CD8-positive, alpha-beta memory T cell (primary cell): ENCODE measurements at regions not wholly inside any gene's neighbourhood (a gene's known extent, or its start where the extent isn't known, plus 50 kb on each side); places are given as distances from the start of the nearest gene placed in this dataset.

ENCODE experiments used
- CTCF ChIA-PET: fragments of 350-600 bp; sonication (Branson Sonifier 250); formaldehyde crosslinking; loops from one replicate; lab custom pipeline; 2021; ENCODE audit warnings: antibody characterized with exemption; lab: Charles Lee
- POLR2A ChIA-PET: fragments of 350-600 bp; sonication (Branson Sonifier 250); formaldehyde crosslinking; loops from one replicate; lab custom pipeline; 2021; ENCODE audit warnings: antibody characterized with exemption; lab: Charles Lee
- DNase-seq, 5 donors: peaks; one replicate each; pipeline versions ENCODE4 v3.0.0 to v3.0.0-alpha.2; 2020 to 2022; ENCODE audit warnings: mixed read lengths in 1 of 5
- H3K27ac ChIP-seq: one replicate; pipeline ENCODE4 v1.7.0; 2013; ENCODE audit warnings: low read depth, mild to moderate bottlenecking, low read length, moderate library complexity
- H3K27me3 ChIP-seq: 2 replicates; pipeline ENCODE4 v1.7.0; 2013; ENCODE audit warnings: low read length, mild to moderate bottlenecking; ENCODE audit not compliant: insufficient read depth, poor library complexity, severe bottlenecking
- H3K36me3 ChIP-seq: 2 replicates; pipeline ENCODE4 v1.7.0; 2013; ENCODE audit warnings: mild to moderate bottlenecking, low read length, moderate library complexity; ENCODE audit not compliant: insufficient read depth
- H3K4me1 ChIP-seq: 2 replicates; pipeline ENCODE4 v1.7.0; 2013; ENCODE audit warnings: mild to moderate bottlenecking, low read length, moderate library complexity; ENCODE audit not compliant: insufficient read depth
- H3K4me3 ChIP-seq: 2 replicates; pipeline ENCODE4 v1.7.0; 2013; ENCODE audit warnings: mild to moderate bottlenecking, low read length
- H3K9me3 ChIP-seq: 2 replicates; pipeline ENCODE4 v1.7.0; 2013; ENCODE audit warnings: mild to moderate bottlenecking, low read length
- H3K27ac Mint-ChIP-seq, 8 donors: one replicate each; pipeline ENCODE4 v1.8.0; 2020 to 2021; ENCODE audit warnings: mixed read lengths in 8 of 8, mild to moderate bottlenecking in 6 of 8, inconsistent platforms in 3 of 8, moderate library complexity in 3 of 8
- H3K27me3 Mint-ChIP-seq, 2 donors: one replicate each; pipeline ENCODE4 v1.8.0; 2020 to 2021; ENCODE audit warnings: mixed read lengths in 2 of 2, mild to moderate bottlenecking in 1 of 2, moderate library complexity in 1 of 2
- H3K36me3 Mint-ChIP-seq, 3 donors: one replicate each; pipeline ENCODE4 v1.8.0; 2020 to 2021; ENCODE audit warnings: mixed read lengths in 3 of 3, inconsistent platforms in 1 of 3, mild to moderate bottlenecking in 1 of 3
- H3K4me1 Mint-ChIP-seq, 3 donors: one replicate each; pipeline ENCODE4 v1.8.0; 2020 to 2021; ENCODE audit warnings: mixed read lengths in 3 of 3, inconsistent platforms in 1 of 3, mild to moderate bottlenecking in 1 of 3
- H3K4me3 Mint-ChIP-seq, 7 donors: one replicate each; pipeline ENCODE4 v1.8.0; 2020 to 2021; ENCODE audit warnings: mixed read lengths in 7 of 7, mild to moderate bottlenecking in 6 of 7, moderate library complexity in 4 of 7, inconsistent platforms in 2 of 7
- H3K9me3 Mint-ChIP-seq, 5 donors: one replicate each; pipeline ENCODE4 v1.8.0; 2020 to 2022; ENCODE audit warnings: mixed read lengths in 5 of 5, mild to moderate bottlenecking in 3 of 5, moderate library complexity in 2 of 5, inconsistent platforms in 1 of 5

DNA sequence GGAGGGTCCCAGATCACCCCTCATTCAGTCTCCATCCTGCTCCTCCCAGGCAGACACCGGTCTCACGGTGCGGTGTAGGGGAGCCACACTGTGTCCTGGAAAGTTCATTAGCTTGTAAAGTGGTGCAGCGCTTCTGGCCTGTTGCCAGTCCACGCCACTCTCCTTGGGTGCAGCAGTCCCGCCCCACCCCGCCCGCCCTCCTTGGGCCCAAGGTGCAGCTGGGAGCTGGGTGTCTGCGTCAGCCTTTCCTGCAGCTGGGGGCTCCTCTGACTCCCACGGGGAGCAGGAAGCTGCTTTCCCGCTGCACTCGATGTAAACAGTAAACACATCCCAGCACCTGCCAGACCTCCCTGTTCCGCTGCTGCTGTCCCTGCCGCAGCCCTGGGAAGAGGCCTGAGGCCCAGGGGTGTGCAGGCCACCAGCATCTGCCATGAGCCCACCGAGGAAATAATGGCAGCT lies 53.8 kb upstream of the ASB18 start:
- H3K9me3 ChIP-seq: no peaks in the 10 kb centered on the region
- CTCF ChIA-PET: no interaction called here
- peaks cover 0 to 3% (median 0%) of the 10 kb centered on the region in 5 donors for H3K9me3 Mint-ChIP-seq

DNA sequence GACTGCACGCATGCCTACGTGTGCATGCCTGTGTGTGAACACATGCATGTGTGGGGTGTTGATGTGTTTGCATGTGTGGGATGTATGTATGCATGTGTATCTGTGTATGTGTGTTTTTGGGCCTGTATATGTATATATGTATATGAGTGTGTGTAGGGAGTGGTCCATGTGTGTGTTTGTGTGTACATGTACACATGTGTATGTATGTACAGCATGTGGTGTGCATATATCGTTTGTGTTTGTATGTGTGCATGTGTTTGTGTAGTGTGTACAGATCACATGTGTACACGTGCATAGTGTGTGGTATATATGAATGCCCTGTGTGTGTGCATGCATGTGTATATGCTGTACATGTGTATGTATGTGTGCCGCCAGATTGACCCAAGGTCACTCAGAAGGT lies 54.2 kb upstream of the ASB18 start:
- no peaks in the 10 kb centered on the region for H3K36me3 Mint-ChIP-seq
- H3K4me1 Mint-ChIP-seq: no peaks in the 10 kb centered on the region
- H3K4me3 Mint-ChIP-seq: no peak overlapping the region
- Histone ChIP-seq H3K4me1 (no peaks in the 10 kb centered on the region), H3K27ac (no peak overlapping the region), H3K36me3 (no peaks in the 10 kb centered on the region), H3K9me3 (no peaks in the 10 kb centered on the region), H3K4me3 (no peak overlapping the region), H3K27me3 (no peaks in the 10 kb centered on the region)
- CTCF ChIA-PET: no interaction called here
- no peak for DNase-seq
- peaks cover 0 to 3% (median 0%) of the 10 kb centered on the region in 5 donors for H3K9me3 Mint-ChIP-seq
- no peak overlapping the region for H3K27ac Mint-ChIP-seq
- POLR2A ChIA-PET: no interaction called here
- H3K27me3 Mint-ChIP-seq: peaks cover 5 to 20% of the 10 kb centered on the region in 2 donors

More for the DNA sequence above, 53.8 kb upstream of the ASB18 start:
- Mint-ChIP-seq H3K4me3 (no peak overlapping the region), H3K36me3 (no peaks in the 10 kb centered on the region), H3K27me3 (peaks cover 5 to 20% of the 10 kb centered on the region in 2 donors), H3K27ac (no peak overlapping the region), H3K4me1 (no peaks in the 10 kb centered on the region)
- Histone ChIP-seq H3K4me1 (no peaks in the 10 kb centered on the region), H3K4me3 (no peak overlapping the region), H3K27ac (no peak overlapping the region), H3K36me3 (no peaks in the 10 kb centered on the region), H3K27me3 (no peaks in the 10 kb centered on the region)
- DNase-seq: no peak
- POLR2A ChIA-PET: no interaction called here

DNA sequence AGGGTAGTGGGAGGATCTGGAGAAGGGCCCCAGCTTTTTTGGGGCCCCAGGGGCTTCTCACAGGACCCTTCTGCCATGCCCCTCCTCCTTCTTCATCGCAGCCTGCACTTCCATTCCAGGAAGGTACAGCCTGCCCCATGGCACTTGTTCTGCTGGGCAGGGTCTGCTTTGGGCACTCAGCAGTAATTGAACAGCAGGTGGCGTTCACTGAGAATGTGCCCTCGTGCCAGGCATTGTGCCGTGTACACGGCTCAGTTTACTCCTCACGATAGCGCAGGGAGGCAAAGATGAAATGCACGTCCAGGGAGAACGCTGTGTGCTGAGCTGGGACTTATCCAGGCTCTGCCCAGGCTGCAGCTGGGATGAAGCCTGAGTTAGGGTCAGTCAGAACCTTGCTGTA lies 54.8 kb upstream of the ASB18 start:
- no peak for DNase-seq
- Mint-ChIP-seq H3K4me3 (no peak overlapping the region), H3K9me3 (peaks cover 0 to 3% (median 0%) of the 10 kb centered on the region in 5 donors), H3K36me3 (no peaks in the 10 kb centered on the region), H3K27me3 (peaks cover 5 to 16% of the 10 kb centered on the region in 2 donors), H3K27ac (no peak overlapping the region), H3K4me1 (no peaks in the 10 kb centered on the region)
- POLR2A ChIA-PET: no interaction called here
- Histone ChIP-seq H3K27ac (no peak overlapping the region), H3K9me3 (no peaks in the 10 kb centered on the region), H3K4me1 (no peaks in the 10 kb centered on the region), H3K36me3 (no peaks in the 10 kb centered on the region), H3K4me3 (no peak overlapping the region), H3K27me3 (no peaks in the 10 kb centered on the region)
- CTCF ChIA-PET: no interaction called here

DNA sequence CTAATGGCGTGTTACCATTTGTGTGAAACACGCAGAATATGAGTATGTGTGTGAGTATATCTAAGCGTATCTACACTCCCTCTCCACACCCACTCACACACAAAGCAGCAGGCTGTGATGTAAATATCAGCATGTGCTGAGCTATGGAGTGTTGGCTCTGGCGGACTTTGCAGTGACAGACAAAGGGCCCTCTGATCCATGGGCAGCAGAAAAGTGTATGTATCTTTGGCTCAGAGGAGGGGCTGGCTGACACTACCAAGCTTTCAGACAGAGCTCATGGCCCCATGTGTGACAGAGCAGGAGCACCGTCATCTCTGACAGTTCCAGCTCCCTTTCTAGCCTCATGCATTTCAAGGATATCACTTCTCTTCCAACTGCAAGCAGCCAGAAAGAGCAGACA lies 57.2 kb upstream of the ASB18 start:
- ChIA-PET CTCF (no interaction called here), POLR2A (no interaction called here)
- no peaks in the 10 kb centered on the region for H3K36me3 Mint-ChIP-seq
- no peaks in the 10 kb centered on the region for H3K4me1 Mint-ChIP-seq
- peaks cover 2 to 7% of the 10 kb centered on the region in 2 donors for H3K27me3 Mint-ChIP-seq
- H3K9me3 Mint-ChIP-seq: no peaks in the 10 kb centered on the region
- Histone ChIP-seq H3K4me3 (no peak overlapping the region), H3K4me1 (no peaks in the 10 kb centered on the region), H3K27me3 (no peaks in the 10 kb centered on the region), H3K27ac (no peak overlapping the region), H3K36me3 (no peaks in the 10 kb centered on the region), H3K9me3 (no peaks in the 10 kb centered on the region)
- DNase-seq: no peak
- H3K4me3 Mint-ChIP-seq: no peak overlapping the region
- H3K27ac Mint-ChIP-seq: no peak overlapping the region

DNA sequence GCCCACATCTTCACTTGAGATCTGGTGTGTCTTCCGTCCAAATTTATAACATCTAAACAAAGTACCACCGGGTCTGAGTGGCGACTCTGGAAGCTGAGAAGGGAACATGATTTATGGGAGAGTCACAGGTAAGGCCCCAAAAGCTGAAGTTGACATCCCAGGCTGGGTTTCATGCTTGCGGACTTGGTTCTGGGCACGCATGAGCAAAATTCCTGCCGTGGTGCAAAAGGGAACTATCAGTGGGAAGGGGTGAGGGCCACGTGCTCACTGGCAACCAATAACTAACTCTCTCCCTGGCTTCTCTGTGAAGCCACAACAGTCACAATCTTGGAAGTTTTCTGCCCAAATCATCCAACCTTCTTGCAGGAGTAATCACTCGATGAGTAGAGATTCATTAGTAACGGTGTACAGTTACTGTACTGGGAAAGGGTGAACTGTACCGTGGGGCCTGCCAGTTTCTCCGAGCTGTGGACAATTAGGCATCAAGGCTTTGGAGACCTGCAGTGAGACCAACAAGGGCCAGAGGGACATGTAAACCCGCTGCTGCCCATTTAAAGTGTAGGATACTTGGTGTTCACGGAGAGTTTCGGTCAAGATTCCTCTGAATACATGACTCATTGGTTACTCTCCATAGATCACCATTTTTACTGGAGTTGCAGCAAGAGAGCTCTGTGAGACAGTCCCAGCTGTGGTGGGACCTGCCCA lies 69.4 kb upstream of the ASB18 start:
- Mint-ChIP-seq H3K27me3 (peaks cover 7 to 25% of the 10 kb centered on the region in 2 donors), H3K9me3 (no peaks in the 10 kb centered on the region), H3K4me3 (no peak overlapping the region), H3K36me3 (no peaks in the 10 kb centered on the region), H3K4me1 (no peaks in the 10 kb centered on the region), H3K27ac (no peak overlapping the region)
- H3K36me3 ChIP-seq: no peaks in the 10 kb centered on the region
- no peaks in the 10 kb centered on the region for H3K27me3 ChIP-seq
- ChIA-PET CTCF (no interaction called here), POLR2A (no interaction called here)
- no peak for DNase-seq
- no peaks in the 10 kb centered on the region for H3K4me1 ChIP-seq
- H3K4me3 ChIP-seq: no peak overlapping the region
- no peak overlapping the region for H3K27ac ChIP-seq
- no peaks in the 10 kb centered on the region for H3K9me3 ChIP-seq

DNA sequence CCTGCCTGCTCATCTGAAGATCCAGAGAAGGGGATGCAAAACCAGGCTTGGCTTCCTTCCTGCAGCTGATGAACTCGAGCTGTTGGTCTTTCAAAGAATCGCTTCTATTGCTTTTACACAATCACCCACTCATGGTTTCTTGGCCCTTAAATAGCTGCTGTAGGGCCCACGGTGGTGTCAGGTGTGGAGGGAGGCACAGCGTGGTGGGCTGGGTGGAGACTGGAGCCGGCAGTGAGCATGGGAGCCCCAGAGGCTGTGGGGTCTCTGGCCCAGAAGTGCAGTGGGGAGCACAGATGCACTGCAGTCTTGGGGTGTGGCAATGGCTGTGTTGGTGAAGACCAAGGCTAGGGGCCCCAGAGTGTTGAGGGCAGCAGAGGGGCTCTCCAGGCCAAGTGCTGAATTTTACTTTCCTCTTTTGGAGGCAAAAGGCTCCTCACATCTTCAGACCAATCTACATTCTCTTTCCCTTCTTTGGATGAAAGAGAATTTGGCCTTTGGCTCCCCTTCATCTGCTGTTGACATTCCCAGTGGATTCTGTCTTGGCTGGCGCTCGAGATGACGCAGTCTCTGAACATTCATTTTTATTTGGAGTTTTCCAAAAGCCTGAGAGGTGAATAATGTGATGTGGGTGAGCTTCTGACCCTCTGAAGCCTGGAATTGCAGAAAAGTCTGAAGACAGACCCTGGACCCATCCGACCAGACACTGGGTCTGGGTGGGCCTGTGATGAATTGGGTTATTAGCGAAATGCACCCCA lies 70.1 kb upstream of the ASB18 start:
- Mint-ChIP-seq H3K27ac (no peak overlapping the region), H3K27me3 (peaks cover 5 to 17% of the 10 kb centered on the region in 2 donors), H3K4me3 (no peak overlapping the region), H3K9me3 (no peaks in the 10 kb centered on the region), H3K4me1 (no peaks in the 10 kb centered on the region), H3K36me3 (no peaks in the 10 kb centered on the region)
- H3K27ac ChIP-seq: no peak overlapping the region
- no peak for DNase-seq
- H3K9me3 ChIP-seq: no peaks in the 10 kb centered on the region
- H3K4me3 ChIP-seq: no peak overlapping the region
- no peaks in the 10 kb centered on the region for H3K4me1 ChIP-seq
- ChIA-PET CTCF (no interaction called here), POLR2A (no interaction called here)
- no peaks in the 10 kb centered on the region for H3K36me3 ChIP-seq
- no peaks in the 10 kb centered on the region for H3K27me3 ChIP-seq

DNA sequence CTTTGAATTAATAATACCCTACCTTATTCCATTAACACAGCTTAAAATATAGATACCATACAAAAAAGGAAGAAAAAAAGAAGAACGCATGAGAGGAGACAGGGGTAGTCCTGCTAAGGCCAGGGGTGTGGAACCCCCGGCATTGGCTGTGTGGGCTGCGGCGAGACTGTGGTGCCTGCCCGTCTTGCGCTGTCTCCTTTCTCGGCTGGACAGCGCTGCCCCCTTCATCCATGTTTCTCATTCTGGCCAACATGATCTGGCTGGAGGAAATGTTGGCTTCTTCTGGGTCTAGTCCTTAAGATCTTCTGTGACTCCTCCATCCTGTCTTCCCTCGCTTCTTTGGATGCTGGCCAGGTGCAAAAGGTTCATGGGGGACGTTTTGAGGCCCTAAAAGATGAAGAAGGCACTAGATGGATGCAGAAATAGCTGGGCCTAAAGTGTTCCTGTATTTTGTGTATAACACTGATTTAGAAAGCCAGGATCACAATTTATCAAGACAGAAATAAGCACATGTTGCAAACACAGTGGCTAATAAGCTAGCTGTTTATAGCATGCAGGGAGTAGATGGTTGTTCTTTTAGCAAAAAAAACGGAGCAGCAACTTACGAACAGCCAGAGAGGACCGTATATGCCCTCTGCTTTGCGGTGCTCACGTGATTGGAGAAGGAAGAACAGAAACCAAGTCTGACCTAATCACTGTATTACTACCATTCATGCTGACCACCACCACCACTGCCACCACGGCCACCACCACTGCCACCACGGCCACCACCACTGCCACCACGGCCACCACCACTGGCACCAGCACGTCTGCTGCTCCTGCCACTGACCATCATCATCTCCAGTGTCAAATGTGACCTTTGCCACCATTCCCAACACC lies 71.7 kb upstream of the ASB18 start:
- H3K27ac ChIP-seq: no peak overlapping the region
- Mint-ChIP-seq H3K27ac (no peak overlapping the region), H3K36me3 (no peaks in the 10 kb centered on the region), H3K4me3 (no peak overlapping the region), H3K27me3 (peaks cover 3 to 4% of the 10 kb centered on the region in 2 donors), H3K9me3 (no peaks in the 10 kb centered on the region), H3K4me1 (no peaks in the 10 kb centered on the region)
- H3K4me3 ChIP-seq: no peak overlapping the region
- no peaks in the 10 kb centered on the region for H3K27me3 ChIP-seq
- POLR2A ChIA-PET: no interaction called here
- no peak for DNase-seq
- H3K36me3 ChIP-seq: no peaks in the 10 kb centered on the region
- H3K4me1 ChIP-seq: no peaks in the 10 kb centered on the region
- H3K9me3 ChIP-seq: no peaks in the 10 kb centered on the region
- CTCF ChIA-PET: no interaction called here
